ENCODE measurements at regions not wholly inside any gene's neighbourhood (a gene's known extent, or its start where the extent isn't known, plus 50 kb on each side); places are given as distances from the start of the nearest gene placed in this dataset.

DNA sequence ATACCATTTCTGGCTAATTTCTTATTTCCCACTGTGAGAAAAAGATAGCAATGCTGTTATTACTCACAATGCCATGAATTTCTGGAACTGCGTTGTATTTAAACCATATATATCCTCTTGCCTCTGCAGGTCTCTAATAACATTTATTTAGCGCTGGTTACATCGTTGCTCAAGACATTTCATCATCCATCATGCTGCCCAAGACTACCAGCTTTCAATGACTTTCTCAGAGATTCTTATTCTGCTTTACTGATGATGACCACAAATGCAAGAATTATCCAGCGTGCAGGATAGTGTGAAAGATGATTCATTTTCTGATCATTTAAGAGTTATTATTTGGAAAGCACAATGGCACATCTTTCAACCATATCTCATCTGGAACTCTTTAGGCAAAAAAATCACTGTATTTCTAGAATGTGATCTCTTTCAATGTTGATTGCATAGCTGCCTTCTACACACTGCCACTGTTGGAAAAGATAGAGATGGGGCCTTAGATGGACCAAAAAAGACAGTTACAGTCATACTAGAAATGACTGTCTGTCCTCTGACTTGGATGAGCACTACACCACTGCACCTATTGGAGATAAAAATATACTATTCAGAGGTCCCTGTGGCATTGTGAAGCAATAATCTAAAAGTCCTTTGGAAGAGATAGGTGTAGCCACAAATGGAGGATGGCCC, 716.1 kb downstream of the NSUN3 start:
- no peak for ATAC-seq
- Histone ChIP-seq H3K27me3 (ENCODE audit: control insufficient read depth in 2 of 2, insufficient read depth in 2 of 2, low read length in 2 of 2) (no peaks in the 10 kb centered on the region), H3K79me2 (ENCODE audit: control insufficient read depth, insufficient read depth, low read length) (no peaks in the 10 kb centered on the region), H4K20me1 (replicated peaks; ENCODE audit: control insufficient read depth, insufficient read depth, low read length) (no peaks in the 10 kb centered on the region), H3K27ac (ENCODE audit: extremely low read depth, low read depth, low read length) (no peak overlapping the region), H3K4me1 (replicated peaks in 1 of 2; ENCODE audit: control insufficient read depth in 2 of 2, insufficient read depth in 2 of 2, low read length in 2 of 2) (no peaks in the 10 kb centered on the region), H3K36me3 (ENCODE audit: control insufficient read depth, insufficient read depth, low read length) (no peaks in the 10 kb centered on the region), H3K9me3 (replicated peaks; ENCODE audit: control insufficient read depth, insufficient read depth, low read depth, low read length) (no peaks in the 10 kb centered on the region), H3K4me2 (ENCODE audit: insufficient read depth, low read length) (no peak overlapping the region), H2AFZ (ENCODE audit: low read depth, low read length) (no peak overlapping the region), H3K9ac (ENCODE audit: insufficient read depth in 1 of 2, low read depth in 2 of 2, low read length in 2 of 2) (no peak overlapping the region), H3K9me1 (ENCODE audit: control insufficient read depth, insufficient read depth, low read length) (no peaks in the 10 kb centered on the region), H3K4me3 (no peak overlapping the region)
- BruUV-seq (replicated peaks), result no TSS peak
- intact Hi-C loops (cut with micrococcal nuclease), result no loop called here
- ChIA-PET CTCF (ENCODE audit: low intra/inter-chr PET ratio) (no interaction called here), POLR2A (no interaction called here)
- no peak for DNase-seq (ENCODE audit: extremely low read depth in 1 of 4, low spot score in 3 of 4)
- WGBS (ENCODE audit: insufficient coverage, low coverage, missing lambda C conversion rate), result 3% methylated on average over 4 of the region's 4 CpGs
- no peak for TF ChIP-seq HMBOX1 (IDR thresholded peaks at IDR 0.05)
- TF ChIP-seq TCF7L2 (IDR thresholded peaks at IDR 0.05; ENCODE audit: low read depth, low read length), result no peak
- TF ChIP-seq ZNF431 (CRISPR knock-in tag; IDR thresholded peaks at IDR 0.05), result no peak
- TF ChIP-seq, protein P1, sequence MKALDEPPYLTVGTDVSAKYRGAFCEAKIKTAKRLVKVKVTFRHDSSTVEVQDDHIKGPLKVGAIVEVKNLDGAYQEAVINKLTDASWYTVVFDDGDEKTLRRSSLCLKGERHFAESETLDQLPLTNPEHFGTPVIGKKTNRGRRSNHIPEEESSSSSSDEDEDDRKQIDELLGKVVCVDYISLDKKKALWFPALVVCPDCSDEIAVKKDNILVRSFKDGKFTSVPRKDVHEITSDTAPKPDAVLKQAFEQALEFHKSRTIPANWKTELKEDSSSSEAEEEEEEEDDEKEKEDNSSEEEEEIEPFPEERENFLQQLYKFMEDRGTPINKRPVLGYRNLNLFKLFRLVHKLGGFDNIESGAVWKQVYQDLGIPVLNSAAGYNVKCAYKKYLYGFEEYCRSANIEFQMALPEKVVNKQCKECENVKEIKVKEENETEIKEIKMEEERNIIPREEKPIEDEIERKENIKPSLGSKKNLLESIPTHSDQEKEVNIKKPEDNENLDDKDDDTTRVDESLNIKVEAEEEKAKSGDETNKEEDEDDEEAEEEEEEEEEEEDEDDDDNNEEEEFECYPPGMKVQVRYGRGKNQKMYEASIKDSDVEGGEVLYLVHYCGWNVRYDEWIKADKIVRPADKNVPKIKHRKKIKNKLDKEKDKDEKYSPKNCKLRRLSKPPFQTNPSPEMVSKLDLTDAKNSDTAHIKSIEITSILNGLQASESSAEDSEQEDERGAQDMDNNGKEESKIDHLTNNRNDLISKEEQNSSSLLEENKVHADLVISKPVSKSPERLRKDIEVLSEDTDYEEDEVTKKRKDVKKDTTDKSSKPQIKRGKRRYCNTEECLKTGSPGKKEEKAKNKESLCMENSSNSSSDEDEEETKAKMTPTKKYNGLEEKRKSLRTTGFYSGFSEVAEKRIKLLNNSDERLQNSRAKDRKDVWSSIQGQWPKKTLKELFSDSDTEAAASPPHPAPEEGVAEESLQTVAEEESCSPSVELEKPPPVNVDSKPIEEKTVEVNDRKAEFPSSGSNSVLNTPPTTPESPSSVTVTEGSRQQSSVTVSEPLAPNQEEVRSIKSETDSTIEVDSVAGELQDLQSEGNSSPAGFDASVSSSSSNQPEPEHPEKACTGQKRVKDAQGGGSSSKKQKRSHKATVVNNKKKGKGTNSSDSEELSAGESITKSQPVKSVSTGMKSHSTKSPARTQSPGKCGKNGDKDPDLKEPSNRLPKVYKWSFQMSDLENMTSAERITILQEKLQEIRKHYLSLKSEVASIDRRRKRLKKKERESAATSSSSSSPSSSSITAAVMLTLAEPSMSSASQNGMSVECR (CRISPR knock-in tag; IDR thresholded peaks at IDR 0.05), result no peak
- no peak for TF ChIP-seq TAF1 (IDR thresholded peaks at IDR 0.05; ENCODE audit: control insufficient read depth, extremely low read depth, insufficient read depth, low read length, severe bottlenecking)
- in situ Hi-C loops (cut with MboI), result no loop called here
- no peak for FAIRE-seq

Data from K562 (cell line).